SK-N-SH treated with all-trans-retinoic acid at 6 μM for 48 hours (cell line): ENCODE measurements at regions not wholly inside any gene's neighbourhood (a gene's known extent, or its start where the extent isn't known, plus 50 kb on each side); places are given as distances from the start of the nearest gene placed in this dataset.

ENCODE experiments used
- ATAC-seq: fragments of 200-7000 bp; cut with Tn5 transposase; 3 replicates; pipeline ENCODE4 v1.9.1; 2020; ENCODE audit warnings: mild to moderate bottlenecking, moderate library complexity
- ARNTL ChIP-seq: fragments of 450-650 bp; formaldehyde crosslinking; IDR thresholded peaks from 2 replicates; pipeline ENCODE4 v1.5.0; 2020; ENCODE audit warnings: low read depth, mild to moderate bottlenecking, moderate library complexity, borderline replicate concordance
- BACH2 ChIP-seq: fragments of 250-450 bp; sonication (Bioruptor Pico); IDR thresholded peaks from 2 replicates; pipeline ENCODE4 v1.9.0; 2021; ENCODE audit warnings: mild to moderate bottlenecking, borderline replicate concordance
- CREB5 ChIP-seq: fragments of 250-450 bp; sonication (Bioruptor Pico); IDR thresholded peaks from 2 replicates; pipeline ENCODE4 v1.5.1; 2020; ENCODE audit warnings: low read depth, mild to moderate bottlenecking, moderate library complexity
- CSDC2 ChIP-seq: fragments of 250-450 bp; sonication (Bioruptor Pico); IDR thresholded peaks from 2 replicates; pipeline ENCODE4 v1.5.0; 2020; ENCODE audit warnings: mild to moderate bottlenecking, moderate library complexity
- CSRNP3 ChIP-seq: fragments of 250-450 bp; sonication (Bioruptor Pico); IDR thresholded peaks from 2 replicates; pipeline ENCODE4 v1.5.1; 2021; ENCODE audit warnings: mild to moderate bottlenecking, moderate library complexity
- ESRRG ChIP-seq: fragments of 250-450 bp; sonication (Bioruptor Pico); IDR thresholded peaks from 2 replicates; pipeline ENCODE4 v1.6.1; 2021; ENCODE audit warnings: mild to moderate bottlenecking
- GLIS3 ChIP-seq: fragments of 250-450 bp; sonication (Bioruptor Pico); IDR thresholded peaks from 2 replicates; pipeline ENCODE4 v1.5.0; 2020; ENCODE audit warnings: mild to moderate bottlenecking, moderate library complexity
- ISL1 ChIP-seq: fragments of 250-450 bp; sonication (Bioruptor Pico); IDR thresholded peaks from 2 replicates; pipeline ENCODE4 v2.1.2; 2022; ENCODE audit warnings: mild to moderate bottlenecking, moderate library complexity
- OSR1 ChIP-seq: fragments of 250-450 bp; sonication (Bioruptor Pico); IDR thresholded peaks from 2 replicates; pipeline ENCODE4 v1.8.0; 2022; ENCODE audit warnings: moderate library complexity, mild to moderate bottlenecking, inconsistent platforms
- PPARA ChIP-seq: fragments of 250-450 bp; sonication (Bioruptor Pico); IDR thresholded peaks from 2 replicates; pipeline ENCODE4 v1.5.0; 2020; ENCODE audit warnings: mild to moderate bottlenecking, borderline replicate concordance
- RARB ChIP-seq: fragments of 250-450 bp; sonication (Bioruptor Pico); IDR thresholded peaks from 2 replicates; pipeline ENCODE4 v1.8.0; 2021; ENCODE audit warnings: mild to moderate bottlenecking, moderate library complexity
- SNAI2 ChIP-seq: fragments of 250-450 bp; sonication (Bioruptor Pico); IDR thresholded peaks from 2 replicates; pipeline ENCODE4 v1.5.0; 2020; ENCODE audit warnings: mild to moderate bottlenecking, moderate library complexity
- TCF4 ChIP-seq: fragments of 250-450 bp; sonication (Bioruptor Pico); IDR thresholded peaks from 2 replicates; pipeline ENCODE4 v1.8.0; 2021; ENCODE audit warnings: mild to moderate bottlenecking, moderate library complexity, borderline replicate concordance
- TOX ChIP-seq: fragments of 250-450 bp; sonication (Bioruptor Pico); IDR thresholded peaks from 2 replicates; pipeline ENCODE4 v1.8.0; 2021; ENCODE audit warnings: mild to moderate bottlenecking, moderate library complexity, borderline replicate concordance
- TSHZ2 ChIP-seq: fragments of 250-450 bp; sonication (Bioruptor Pico); IDR thresholded peaks from 2 replicates; pipeline ENCODE4 v1.5.0; 2020; ENCODE audit warnings: mild to moderate bottlenecking, moderate library complexity
- ZC3H10 ChIP-seq: fragments of 250-450 bp; sonication (Bioruptor Pico); IDR thresholded peaks from 2 replicates; pipeline ENCODE4 v1.5.1; 2021; ENCODE audit warnings: mild to moderate bottlenecking, moderate library complexity
- ZFP3 ChIP-seq: fragments of 250-450 bp; sonication (Bioruptor Pico); IDR thresholded peaks from 2 replicates; pipeline ENCODE4 v1.5.0; 2020; ENCODE audit warnings: mild to moderate bottlenecking, moderate library complexity
- ZNF565 ChIP-seq: fragments of 450-650 bp; formaldehyde crosslinking; conservative IDR thresholded peaks from 2 replicates; pipeline ENCODE4 v1.5.0; 2020; ENCODE audit warnings: low read depth, mild to moderate bottlenecking, moderate library complexity
- ZNF70 ChIP-seq: fragments of 450-650 bp; formaldehyde crosslinking; IDR thresholded peaks from 2 replicates; pipeline ENCODE4 v1.5.0; 2020; ENCODE audit warnings: mild to moderate bottlenecking, moderate library complexity
- ZNF8 ChIP-seq: fragments of 450-650 bp; formaldehyde crosslinking; IDR thresholded peaks from 2 replicates; pipeline ENCODE4 v1.5.0; 2020; ENCODE audit warnings: mild to moderate bottlenecking, moderate library complexity

- TF ChIP-seq ZNF565 (CRISPR knock-in tag) (no peak), ZFP3 (CRISPR knock-in tag) (no peak), CSDC2 (CRISPR knock-in tag) (no peak), GLIS3 (CRISPR knock-in tag) (no peak), ESRRG (no peak), PPARA (CRISPR knock-in tag) (no peak), BACH2 (CRISPR knock-in tag) (no peak), ZC3H10 (CRISPR knock-in tag) (no peak), OSR1 (CRISPR knock-in tag) (no peak), RARB (CRISPR knock-in tag) (no peak), TCF4 (no peak), CREB5 (CRISPR knock-in tag) (no peak), CSRNP3 (CRISPR knock-in tag) (no peak), TOX (no peak), ISL1 (no peak)
- TF ChIP-seq, all 23 proteins: peak for 0
These were observed 553.7 kb downstream of the SLC4A3 start for GRCh38 chr2:220181165-220181564.

GRCh38 chr2:220182790-220183189 is 555.4 kb downstream of the SLC4A3 start:
- no peak for ATAC-seq
- no peak for TF ChIP-seq RARB (CRISPR knock-in tag)
- TF ChIP-seq ARNTL: no peak
- no peak for TF ChIP-seq CREB5 (CRISPR knock-in tag)
- TF ChIP-seq TOX: no peak
- TF ChIP-seq, all 23 proteins: peak for 0

More at GRCh38 chr2:220181165-220181564, 553.7 kb downstream of the SLC4A3 start:
- ATAC-seq: no peak

GRCh38 chr2:220185766-220186305 is 558.4 kb downstream of the SLC4A3 start:
- ATAC-seq: 0 out of 3 replicates have a peak, but pooled peaks have one; percentile 30
- TF ChIP-seq BACH2 (CRISPR knock-in tag) (no peak), CREB5 (CRISPR knock-in tag) (no peak), TCF4 (no peak), SNAI2 (CRISPR knock-in tag) (no peak)

- ATAC-seq: no peak
- TF ChIP-seq CREB5 (CRISPR knock-in tag): no peak
- no peak for TF ChIP-seq TOX
- TF ChIP-seq ZFP3 (CRISPR knock-in tag): no peak
- TF ChIP-seq SNAI2 (CRISPR knock-in tag): no peak
These were observed 560.6 kb downstream of the SLC4A3 start for GRCh38 chr2:220188031-220188430.

GRCh38 chr2:220191031-220191430 is 563.6 kb downstream of the SLC4A3 start:
- ATAC-seq: no peak
- TF ChIP-seq PPARA (CRISPR knock-in tag): no peak
- TF ChIP-seq ARNTL: no peak
- no peak for TF ChIP-seq TSHZ2 (CRISPR knock-in tag)
- no peak for TF ChIP-seq ESRRG
- no peak for TF ChIP-seq ISL1
- no peak for TF ChIP-seq TCF4
- no peak for TF ChIP-seq ZNF8 (CRISPR knock-in tag)
- no peak for TF ChIP-seq CREB5 (CRISPR knock-in tag)
- no peak for TF ChIP-seq ZNF70 (CRISPR knock-in tag)
- no peak for TF ChIP-seq TOX
